ENCODE measurements at regions not wholly inside any gene's neighbourhood (a gene's known extent, or its start where the extent isn't known, plus 50 kb on each side); places are given as distances from the start of the nearest gene placed in this dataset.

DNA sequence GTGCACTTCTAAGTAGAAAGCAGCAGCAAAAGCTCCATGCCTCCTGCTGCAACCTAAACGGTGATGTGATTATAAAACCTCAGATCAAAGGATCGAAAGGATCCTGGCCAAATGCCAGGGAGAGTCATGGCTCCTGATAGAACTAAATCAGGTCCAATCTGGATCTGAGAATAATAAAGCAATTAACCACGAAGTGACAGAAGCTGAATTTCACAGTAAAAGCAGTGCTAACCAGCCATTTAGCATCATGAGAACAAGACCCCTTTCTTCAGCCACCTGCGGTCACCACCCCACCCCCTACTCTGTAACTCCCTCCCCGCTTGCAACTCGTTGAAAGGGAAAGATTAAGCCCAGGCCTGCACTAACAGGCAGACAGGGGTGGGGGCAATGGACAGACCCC lies 748.7 kb downstream of the BCL11A start:
- no peak for TF ChIP-seq POLR2A (IDR thresholded peaks at IDR 0.05)
- TF ChIP-seq, protein P1, sequence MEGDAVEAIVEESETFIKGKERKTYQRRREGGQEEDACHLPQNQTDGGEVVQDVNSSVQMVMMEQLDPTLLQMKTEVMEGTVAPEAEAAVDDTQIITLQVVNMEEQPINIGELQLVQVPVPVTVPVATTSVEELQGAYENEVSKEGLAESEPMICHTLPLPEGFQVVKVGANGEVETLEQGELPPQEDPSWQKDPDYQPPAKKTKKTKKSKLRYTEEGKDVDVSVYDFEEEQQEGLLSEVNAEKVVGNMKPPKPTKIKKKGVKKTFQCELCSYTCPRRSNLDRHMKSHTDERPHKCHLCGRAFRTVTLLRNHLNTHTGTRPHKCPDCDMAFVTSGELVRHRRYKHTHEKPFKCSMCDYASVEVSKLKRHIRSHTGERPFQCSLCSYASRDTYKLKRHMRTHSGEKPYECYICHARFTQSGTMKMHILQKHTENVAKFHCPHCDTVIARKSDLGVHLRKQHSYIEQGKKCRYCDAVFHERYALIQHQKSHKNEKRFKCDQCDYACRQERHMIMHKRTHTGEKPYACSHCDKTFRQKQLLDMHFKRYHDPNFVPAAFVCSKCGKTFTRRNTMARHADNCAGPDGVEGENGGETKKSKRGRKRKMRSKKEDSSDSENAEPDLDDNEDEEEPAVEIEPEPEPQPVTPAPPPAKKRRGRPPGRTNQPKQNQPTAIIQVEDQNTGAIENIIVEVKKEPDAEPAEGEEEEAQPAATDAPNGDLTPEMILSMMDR (IDR thresholded peaks at IDR 0.05): no peak
